GM23338 (cell line): ENCODE measurements at regions not wholly inside any gene's neighbourhood (a gene's known extent, or its start where the extent isn't known, plus 50 kb on each side); places are given as distances from the start of the nearest gene placed in this dataset.

Source experiments
- CTCF ChIP-seq, 2 experiments: fragments of 200-600 bp in 1 of 2; sonication (generic) in 1 of 2; conservative IDR thresholded peaks; 2 replicates each; pipeline versions ENCODE4 v1.5.1 to v1.6.1; 2016 to 2017; ENCODE audit warnings: antibody characterized with exemption in 2 of 2, low read depth in 2 of 2, mild to moderate bottlenecking in 2 of 2, moderate library complexity in 1 of 2
- EZH2phosphoT487 ChIP-seq: fragments of 200-600 bp; sonication (generic); IDR thresholded peaks from one replicate; pipeline ENCODE4 v1.8.1; 2018; ENCODE audit warnings: antibody characterized with exemption; ENCODE audit not compliant: unreplicated experiment
- REST ChIP-seq: IDR thresholded peaks from one replicate; pipeline ENCODE4 v1.6.1; 2018; ENCODE audit warnings: antibody characterized with exemption; ENCODE audit not compliant: unreplicated experiment
- STAT1 ChIP-seq: IDR thresholded peaks from one replicate; pipeline ENCODE4 v1.6.1; 2016; ENCODE audit warnings: antibody characterized with exemption; ENCODE audit not compliant: unreplicated experiment
- ZNF462 ChIP-seq: fragments of 250-450 bp; sonication (Bioruptor Pico); IDR thresholded peaks from 2 replicates; pipeline ENCODE4 v1.5.0; 2020; ENCODE audit warnings: mild to moderate bottlenecking, moderate library complexity

GRCh38 chr18:27656905-27657304 is 471.8 kb upstream of the CHST9 start (continued):
- TF ChIP-seq ZNF462 (CRISPR knock-in tag), result no peak
- no peak for TF ChIP-seq STAT1
- no peak for TF ChIP-seq CTCF (conservative IDR thresholded peaks at IDR 0.05; ENCODE audit: low read depth in 2 of 2)
- no peak for TF ChIP-seq EZH2phosphoT487
- no peak for TF ChIP-seq REST
